Activated gamma-delta T cell (primary cell): ENCODE measurements at regions not wholly inside any gene's neighbourhood (a gene's known extent, or its start where the extent isn't known, plus 50 kb on each side); places are given as distances from the start of the nearest gene placed in this dataset.

ENCODE experiments used
- DNase-seq: peaks from one replicate; lab custom pipeline; 2025; lab: John Stamatoyannopoulos, UW

DNA sequence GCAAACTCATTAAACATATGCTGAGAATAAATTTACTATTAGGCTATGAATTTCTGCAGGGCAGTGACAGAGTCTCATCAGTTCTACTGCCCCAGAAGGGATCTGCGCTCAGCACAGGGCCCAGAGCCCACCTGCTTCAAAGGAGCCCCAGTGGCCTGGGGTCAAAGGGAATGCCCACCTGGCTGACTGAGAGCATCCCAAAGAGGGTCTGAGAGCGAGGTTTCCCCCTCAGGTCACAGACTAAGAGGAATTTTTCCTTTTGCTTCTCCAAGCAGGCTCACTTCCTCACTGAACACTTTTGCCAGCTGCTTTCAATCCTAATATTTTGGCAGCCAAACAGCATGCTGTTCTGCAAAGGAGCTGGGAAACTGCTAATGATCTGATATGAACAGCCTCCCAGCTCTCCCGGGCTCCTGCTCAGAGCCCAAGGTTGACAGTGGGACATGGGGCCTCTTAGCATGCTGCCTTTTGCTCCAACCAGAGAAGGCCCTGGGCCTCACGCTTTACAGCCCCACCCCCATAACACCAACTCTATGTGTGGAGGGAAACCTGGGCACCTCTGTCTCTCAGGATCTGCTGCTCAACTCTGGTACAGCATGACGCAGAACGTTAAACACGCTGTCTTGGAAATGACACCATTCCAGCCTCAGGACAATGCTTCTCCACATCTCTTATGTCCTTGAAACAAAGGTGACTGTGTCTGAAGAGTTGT, 70.7 kb upstream of the SYT6 start:
- no peak for DNase-seq

GRCh38 chr1:114222920-114223319, 69.3 kb upstream of the SYT6 start:
- DNase-seq = no peak

- no peak for DNase-seq
Measured at GRCh38 chr1:114219172-114219868, 65.7 kb upstream of the SYT6 start.

- DNase-seq = no peak
Measured at GRCh38 chr1:114218361-114219171, 64.9 kb upstream of the SYT6 start.

- DNase-seq = no peak
Measured at GRCh38 chr1:114216431-114217173, 62.9 kb upstream of the SYT6 start.

DNA sequence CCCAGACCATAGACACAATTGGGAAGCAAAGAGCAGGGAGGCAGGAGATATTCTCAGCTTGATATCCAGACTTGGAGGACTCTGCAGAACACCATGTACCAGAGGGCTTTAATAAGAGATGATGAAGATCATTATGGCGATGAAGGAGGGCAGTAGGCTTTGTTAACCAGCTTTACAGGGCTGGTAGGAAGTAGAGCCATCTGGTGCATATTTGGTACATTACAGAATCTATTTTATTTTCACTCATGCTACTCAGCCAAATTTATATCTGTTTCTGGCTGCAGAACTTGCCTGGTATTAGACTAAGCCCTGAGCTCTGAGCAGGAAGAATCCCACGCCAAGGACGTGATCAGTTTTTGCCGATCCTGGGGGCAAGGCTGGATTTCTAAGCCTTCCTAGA, 61.8 kb upstream of the SYT6 start:
- no peak for DNase-seq

GRCh38 chr1:114214016-114214415, 60.3 kb upstream of the SYT6 start:
- DNase-seq = no peak

DNA sequence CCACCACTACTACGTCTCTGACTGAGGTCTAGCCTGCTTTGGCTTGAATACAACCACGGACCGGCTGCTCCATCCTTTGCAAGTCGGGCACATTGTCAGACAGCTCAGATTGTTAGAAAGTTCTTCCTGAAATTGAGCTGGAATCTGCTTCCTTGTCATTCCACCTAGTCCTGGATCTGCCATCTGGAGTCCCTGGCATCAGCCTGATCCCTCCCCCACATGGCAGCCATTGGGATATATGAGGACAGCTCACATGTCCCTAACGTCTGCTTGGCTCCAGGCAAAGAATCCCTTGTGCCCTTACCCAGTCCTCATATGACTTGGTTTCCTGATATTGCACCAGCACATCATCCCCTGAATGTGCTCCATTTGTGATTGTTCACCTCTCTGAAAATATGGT, 56.3 kb upstream of the SYT6 start:
- DNase-seq = no peak

DNA sequence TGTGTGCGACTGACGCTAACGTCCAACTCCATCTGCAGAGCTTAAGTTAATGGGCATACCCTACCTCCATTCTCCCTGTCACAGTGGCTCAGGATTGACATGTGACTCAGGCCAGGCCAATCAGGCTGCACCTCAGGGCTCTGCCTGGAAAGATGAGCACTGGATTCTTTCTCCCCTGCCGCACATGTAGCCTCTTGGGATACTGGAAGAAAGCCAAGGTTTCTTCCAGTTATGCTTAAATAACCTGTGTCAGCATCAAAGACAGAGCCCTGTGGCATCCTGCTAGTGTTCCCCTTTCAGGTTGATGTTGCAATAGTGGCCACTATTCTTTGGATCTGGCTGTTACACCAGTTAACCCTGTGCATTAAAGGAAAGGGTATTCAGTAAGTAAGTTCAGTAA, 55.0 kb upstream of the SYT6 start:
- DNase-seq = no peak

DNA sequence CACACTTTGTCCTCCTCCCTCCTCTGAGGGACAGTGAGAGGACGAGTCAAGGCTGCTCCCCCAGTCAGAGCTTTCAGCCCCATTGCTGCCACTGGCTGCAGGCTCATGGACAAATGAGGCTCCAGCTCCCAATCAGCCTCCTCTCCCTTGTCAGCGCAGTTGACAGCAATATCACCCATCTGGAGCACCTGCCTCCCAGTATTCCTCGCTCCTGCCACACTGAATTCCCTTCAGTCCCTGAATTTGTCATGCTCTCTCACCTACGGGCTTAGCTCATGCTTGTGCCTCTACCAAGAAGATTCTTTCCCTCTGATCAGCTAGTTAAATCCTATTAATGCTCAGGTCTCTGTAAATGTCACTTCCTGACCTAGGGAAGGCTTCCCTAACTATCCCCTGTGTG, 54.4 kb upstream of the SYT6 start:
- no peak for DNase-seq

- DNase-seq = peak; percentile 14
Measured at GRCh38 chr1:114207635-114208034, 54.0 kb upstream of the SYT6 start.

- DNase-seq = no peak
Measured at GRCh38 chr1:114206392-114206791, 52.7 kb upstream of the SYT6 start.

DNA sequence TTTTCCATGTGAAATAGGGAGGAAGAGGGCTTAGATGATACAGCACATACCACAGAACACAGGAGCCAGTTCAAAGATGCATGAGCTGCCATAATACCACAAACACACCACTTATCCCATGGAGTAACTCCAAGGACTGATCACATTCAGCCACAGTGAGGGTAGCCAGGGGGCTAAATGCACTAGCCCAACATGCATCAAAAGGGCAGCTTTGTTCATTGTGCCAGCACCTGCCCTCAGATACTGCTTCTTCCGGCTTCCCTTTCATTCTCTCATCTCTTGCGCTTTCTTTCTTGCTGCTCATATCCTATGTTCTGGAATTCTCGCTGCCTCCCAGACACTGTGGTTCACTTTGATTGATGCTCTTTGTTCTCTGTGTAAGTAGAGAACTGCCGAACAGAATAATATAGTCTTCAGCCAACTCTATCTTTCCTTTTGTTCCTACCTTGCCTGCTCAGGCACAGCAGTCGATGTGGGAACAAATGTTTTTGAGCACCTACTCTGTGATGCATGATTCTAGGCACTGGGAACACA, 50.0 kb upstream of the SYT6 start:
- DNase-seq = no peak
